GM18507 (cell line): ENCODE measurements at regions not wholly inside any gene's neighbourhood (a gene's known extent, or its start where the extent isn't known, plus 50 kb on each side); places are given as distances from the start of the nearest gene placed in this dataset.
A peak's percentile ranks its signal among the peaks of the same experiment; 100 is the strongest.

Source experiments
- DNase-seq: peaks from one replicate; pipeline ENCODE4 v3.0.0; 2011; ENCODE audit warnings: low read depth; ENCODE audit not compliant: insufficient read length; ENCODE audit errors: extremely low spot score
- FAIRE-seq: peaks from 2 replicates; lab custom pipeline; 2011; peaks lifted over from hg19 to GRCh38; lab: Jason Lieb, UNC

- no peak for FAIRE-seq
Observed at GRCh38 chr11:129295746-129296145, 79.9 kb upstream of the BARX2 start.

GRCh38 chr11:129292771-129293170 lies 82.9 kb upstream of the BARX2 start:
- FAIRE-seq (no peak), DNase-seq (no peak)

More at GRCh38 chr11:129295746-129296145, 79.9 kb upstream of the BARX2 start:
- no peak for DNase-seq

GRCh38 chr11:129292092-129292491 lies 83.6 kb upstream of the BARX2 start:
- no peak for FAIRE-seq

GRCh38 chr11:129291546-129291945 lies 84.1 kb upstream of the BARX2 start:
- DNase-seq (no peak), FAIRE-seq (no peak)

More at GRCh38 chr11:129292092-129292491, 83.6 kb upstream of the BARX2 start:
- no peak for DNase-seq

- no peak for FAIRE-seq
- DNase-seq = no peak
Observed at GRCh38 chr11:129290966-129291365, 84.7 kb upstream of the BARX2 start.

- no peak for DNase-seq
- no peak for FAIRE-seq
Observed at GRCh38 chr11:129289350-129290040, 86.2 kb upstream of the BARX2 start.

GRCh38 chr11:129287920-129288319 lies 87.7 kb upstream of the BARX2 start:
- no peak for DNase-seq
- FAIRE-seq = no peak

GRCh38 chr11:129286813-129287212 lies 88.8 kb upstream of the BARX2 start:
- no peak for FAIRE-seq
- DNase-seq = no peak

GRCh38 chr11:129285402-129285786 lies 90.3 kb upstream of the BARX2 start:
- FAIRE-seq (no peak), DNase-seq (no peak)

- no peak for DNase-seq
- no peak for FAIRE-seq
Observed at GRCh38 chr11:129283141-129283540, 91.0 kb upstream of the ARHGAP32 start.

GRCh38 chr11:129282634-129283033 lies 90.5 kb upstream of the ARHGAP32 start:
- DNase-seq (no peak), FAIRE-seq (no peak)

- FAIRE-seq = no peak
- no peak for DNase-seq
Observed at GRCh38 chr11:129281471-129282415, 89.6 kb upstream of the ARHGAP32 start.

- DNase-seq (no peak), FAIRE-seq (no peak)
Observed at GRCh38 chr11:129280027-129280811, 88.1 kb upstream of the ARHGAP32 start.

GRCh38 chr11:129279326-129280026 lies 87.4 kb upstream of the ARHGAP32 start:
- FAIRE-seq (no peak), DNase-seq (peak; percentile 7)

- FAIRE-seq (no peak), DNase-seq (no peak)
Observed at GRCh38 chr11:129278586-129279319, 86.6 kb upstream of the ARHGAP32 start.

- FAIRE-seq = no peak
- no peak for DNase-seq
Observed at GRCh38 chr11:129277198-129277843, 85.2 kb upstream of the ARHGAP32 start.

GRCh38 chr11:129275828-129276227 lies 83.7 kb upstream of the ARHGAP32 start:
- no peak for DNase-seq

More at GRCh38 chr11:129275828-129276227, 83.7 kb upstream of the ARHGAP32 start:
- FAIRE-seq = no peak
